ENCODE measurements at regions not wholly inside any gene's neighbourhood (a gene's known extent, or its start where the extent isn't known, plus 50 kb on each side); places are given as distances from the start of the nearest gene placed in this dataset.

- DNase-seq, result no peak
These were observed 86.0 kb upstream of the RAI14 start for GRCh38 chr5:34570143-34570542.

GRCh38 chr5:34570721-34571676 lies 85.1 kb upstream of the RAI14 start:
- no peak for DNase-seq

DNA sequence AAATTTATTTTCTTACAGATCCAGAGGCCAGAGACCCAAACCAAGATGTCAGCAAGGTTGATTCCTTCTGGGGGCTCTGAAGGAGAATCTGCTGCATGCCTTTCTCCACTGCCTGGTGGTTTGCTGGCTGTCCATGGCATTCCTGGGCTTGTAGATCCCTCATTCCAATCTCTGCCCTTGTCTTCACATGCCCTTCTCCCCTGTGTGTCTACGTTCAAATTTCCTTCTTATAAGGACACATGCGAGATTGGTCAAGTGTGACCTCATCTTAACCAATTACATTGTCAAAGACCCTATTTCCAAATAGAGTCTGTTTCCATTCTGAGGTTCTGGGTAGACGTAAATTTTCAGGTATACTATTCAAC lies 84.5 kb upstream of the RAI14 start:
- DNase-seq, result no peak

DNA sequence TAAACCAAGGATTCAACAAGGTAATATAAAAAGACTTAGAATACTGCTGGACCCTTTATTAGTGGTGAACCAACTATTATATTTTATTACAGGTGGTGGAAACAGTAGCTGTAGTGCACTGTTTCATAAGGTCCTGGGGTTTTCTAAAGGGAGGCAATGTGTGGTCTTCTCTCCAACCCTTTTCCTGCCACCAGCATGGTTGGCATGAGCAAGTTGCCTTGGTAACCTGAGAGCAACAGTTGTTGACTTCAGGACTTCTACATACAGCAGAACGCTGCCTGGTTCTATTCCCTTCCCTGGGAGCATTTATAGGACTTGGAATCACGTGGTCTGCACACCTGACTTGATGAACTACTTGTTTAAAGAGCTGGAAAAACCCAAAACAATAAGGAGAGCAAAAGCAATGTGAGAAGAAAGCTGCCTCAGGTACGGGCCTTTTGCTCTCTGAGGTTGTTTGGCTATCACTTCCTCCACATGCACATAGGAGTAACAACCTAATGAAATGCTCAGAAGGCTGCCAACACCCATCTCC lies 81.1 kb upstream of the RAI14 start:
- DNase-seq, result no peak

GRCh38 chr5:34576891-34577666 lies 79.0 kb upstream of the RAI14 start:
- DNase-seq, result no peak

- DNase-seq, result no peak
These were observed 77.2 kb upstream of the RAI14 start for GRCh38 chr5:34578962-34579361.

- DNase-seq, result no peak
These were observed 75.1 kb upstream of the RAI14 start for GRCh38 chr5:34580983-34581382.

DNA sequence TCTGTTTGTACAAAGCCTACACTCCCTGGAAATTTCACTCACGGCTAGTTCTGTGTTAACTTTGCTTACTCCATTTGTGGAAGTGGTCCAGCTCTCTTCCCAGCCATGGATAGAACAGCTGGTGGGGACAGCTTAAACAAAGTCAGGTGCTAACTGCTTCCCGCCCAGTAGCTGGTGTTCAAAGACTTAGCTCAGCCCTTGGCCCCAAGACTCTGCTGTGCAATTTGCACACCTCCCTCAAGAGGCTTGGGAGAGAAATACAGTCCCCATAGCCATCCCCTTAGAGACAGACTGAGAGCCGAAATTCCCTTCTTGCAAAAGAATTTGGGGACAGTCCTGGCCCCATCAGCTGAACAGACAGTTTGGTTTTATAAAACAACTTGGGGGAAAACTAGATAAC lies 73.8 kb upstream of the RAI14 start:
- no peak for DNase-seq

- DNase-seq, result no peak
These were observed 73.0 kb upstream of the RAI14 start for GRCh38 chr5:34583167-34583566.

DNA sequence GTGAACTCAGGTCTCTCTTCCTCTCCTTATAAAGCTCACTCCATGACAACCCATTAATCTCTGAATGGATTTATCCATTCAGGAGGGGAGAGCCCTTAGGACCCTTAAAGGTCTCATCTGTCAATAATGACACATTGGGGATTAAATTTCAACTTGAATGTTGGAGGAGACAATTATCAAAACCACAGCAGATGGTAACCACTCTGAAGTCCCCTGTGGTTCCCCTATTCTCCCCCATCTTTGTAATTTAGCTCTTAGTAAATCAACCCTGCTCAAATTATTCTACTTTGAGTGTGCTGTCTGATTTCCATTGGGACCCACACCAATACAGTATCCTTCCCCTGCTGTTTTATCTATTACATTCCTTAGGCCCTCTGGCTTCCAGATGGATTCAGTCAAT lies 72.0 kb upstream of the RAI14 start:
- DNase-seq, result no peak

DNA sequence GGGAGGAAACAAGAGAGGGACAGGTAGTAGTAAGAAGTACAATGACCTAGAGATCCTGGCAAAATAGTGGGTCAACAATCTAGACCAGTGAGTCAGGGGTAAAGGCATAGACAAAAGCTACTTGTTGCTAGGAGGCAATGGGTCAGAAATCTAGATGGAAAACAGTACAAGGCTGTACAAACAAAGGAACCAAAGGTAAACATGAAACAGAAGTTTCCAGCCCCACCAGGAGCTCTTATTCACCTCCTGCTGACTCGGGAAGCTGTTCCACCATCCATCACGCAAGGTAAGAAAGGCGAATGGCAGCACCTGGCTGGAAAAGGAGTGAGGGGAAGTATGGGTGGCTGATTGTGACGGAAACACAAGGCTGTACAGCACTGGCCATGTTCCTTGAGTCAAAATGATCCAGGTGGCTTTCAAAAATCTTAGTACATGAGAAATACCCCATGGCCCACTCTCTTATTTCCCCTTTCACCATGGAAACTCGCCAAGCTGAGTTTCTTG lies 70.5 kb upstream of the RAI14 start:
- no peak for DNase-seq

- no peak for DNase-seq
These were observed 69.8 kb upstream of the RAI14 start for GRCh38 chr5:34586117-34586885.

DNA sequence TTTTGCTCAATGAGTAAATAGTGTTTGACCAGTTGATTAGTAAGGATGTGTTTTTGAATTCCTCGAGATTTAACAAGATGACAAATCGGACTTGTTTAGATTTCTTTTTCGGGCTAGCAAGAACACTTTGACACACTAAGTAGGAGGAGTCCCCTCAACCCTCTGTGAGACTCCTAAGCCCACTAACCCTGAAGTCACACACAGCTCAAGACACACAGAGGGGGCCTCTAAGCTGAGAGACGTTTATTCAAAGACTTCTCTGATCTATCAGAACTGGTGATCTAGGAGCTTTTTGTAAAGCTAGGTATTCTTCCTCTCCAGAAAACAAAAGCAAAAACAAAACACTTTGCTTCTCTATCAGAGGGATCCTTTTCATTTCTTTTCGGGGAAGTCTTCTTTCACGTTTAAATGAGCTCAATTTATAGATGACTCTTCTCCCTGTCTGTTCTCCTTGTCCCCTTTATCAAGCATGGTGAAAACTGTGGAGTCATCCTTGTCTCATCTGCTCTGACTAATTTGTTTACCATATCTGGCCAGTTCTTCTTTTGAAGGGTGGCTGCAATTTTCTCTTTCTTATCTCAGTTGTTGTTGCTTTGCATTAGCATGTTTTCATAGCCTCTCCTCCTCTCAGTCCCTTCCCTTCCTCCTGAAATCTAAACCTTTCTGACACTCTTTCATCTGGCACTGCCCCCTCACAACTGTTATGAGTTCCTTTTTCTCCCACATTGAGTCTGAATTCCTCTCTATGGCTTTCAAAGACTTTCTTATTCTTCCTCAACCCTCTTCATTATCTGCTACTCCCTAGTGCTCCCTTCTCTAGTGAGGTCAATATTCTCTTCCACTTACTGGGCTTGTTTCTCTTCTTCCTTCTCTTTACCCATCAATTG lies 68.5 kb upstream of the RAI14 start:
- DNase-seq, result no peak

GRCh38 chr5:34589832-34590231 lies 66.3 kb upstream of the RAI14 start:
- no peak for DNase-seq

DNA sequence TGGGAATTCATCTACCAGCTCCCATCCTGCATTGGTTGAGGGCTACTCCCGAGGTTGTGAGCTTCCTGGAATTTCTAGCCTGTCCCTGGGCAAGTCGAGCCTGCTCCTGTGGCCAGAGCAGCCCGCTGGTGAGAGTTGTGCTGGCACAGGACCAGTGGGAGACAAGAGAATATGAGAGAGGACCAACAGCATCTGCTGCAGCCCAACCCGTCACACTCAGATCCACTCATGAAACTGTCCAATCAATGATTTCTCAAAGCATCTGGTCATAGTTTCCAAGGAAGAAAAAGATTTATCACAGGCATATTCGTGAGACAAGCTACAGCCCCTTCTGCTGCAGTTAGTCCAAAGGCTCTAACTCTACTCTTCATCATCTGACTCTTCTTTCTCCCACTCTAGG lies 64.4 kb upstream of the RAI14 start:
- no peak for DNase-seq

DNA sequence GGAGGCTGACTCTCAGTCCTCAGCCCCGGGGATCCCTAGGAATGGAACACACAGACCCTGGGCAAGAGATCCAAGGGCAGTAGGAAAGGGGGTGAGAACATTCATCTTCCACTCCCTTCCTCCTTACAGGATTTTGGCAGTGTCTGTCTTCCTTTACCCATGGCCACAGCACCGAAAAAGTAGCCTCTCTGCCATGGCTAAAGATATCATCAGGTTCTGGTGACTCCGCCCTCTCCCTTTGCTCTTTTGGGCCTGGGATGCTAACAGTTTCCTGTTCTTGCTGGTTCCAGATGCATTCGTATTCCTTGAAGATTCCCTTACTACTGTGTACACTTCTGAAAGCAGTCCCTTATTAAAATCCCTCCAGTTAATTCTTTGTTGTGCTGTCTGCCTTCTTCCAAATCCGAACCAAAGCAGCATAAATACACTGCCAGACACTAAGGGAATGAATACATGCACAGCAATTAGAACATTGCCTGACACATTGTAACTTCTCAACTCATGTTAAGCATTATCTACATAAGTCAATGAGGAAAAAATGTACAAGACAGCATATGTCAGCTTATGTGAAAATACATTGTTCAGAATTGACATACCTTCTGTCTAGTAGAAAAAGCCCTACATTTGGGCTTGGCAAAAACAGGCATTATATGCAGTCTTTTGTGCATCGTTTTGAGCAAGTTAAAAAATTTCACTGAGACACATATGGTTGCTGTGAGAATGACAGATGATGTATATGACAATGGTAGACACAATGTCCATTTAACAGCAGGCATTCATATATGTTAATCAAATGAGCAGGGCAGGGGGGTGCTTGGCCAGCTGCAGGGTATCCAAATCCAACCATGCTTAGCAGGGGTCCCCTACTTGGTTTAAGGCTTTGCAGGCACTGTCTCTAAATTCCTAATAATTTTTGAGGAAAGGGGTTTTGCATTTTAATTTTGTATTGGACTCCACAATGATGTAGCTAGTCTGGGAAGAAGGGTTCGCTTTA lies 58.8 kb upstream of the RAI14 start:
- no peak for DNase-seq

DNA sequence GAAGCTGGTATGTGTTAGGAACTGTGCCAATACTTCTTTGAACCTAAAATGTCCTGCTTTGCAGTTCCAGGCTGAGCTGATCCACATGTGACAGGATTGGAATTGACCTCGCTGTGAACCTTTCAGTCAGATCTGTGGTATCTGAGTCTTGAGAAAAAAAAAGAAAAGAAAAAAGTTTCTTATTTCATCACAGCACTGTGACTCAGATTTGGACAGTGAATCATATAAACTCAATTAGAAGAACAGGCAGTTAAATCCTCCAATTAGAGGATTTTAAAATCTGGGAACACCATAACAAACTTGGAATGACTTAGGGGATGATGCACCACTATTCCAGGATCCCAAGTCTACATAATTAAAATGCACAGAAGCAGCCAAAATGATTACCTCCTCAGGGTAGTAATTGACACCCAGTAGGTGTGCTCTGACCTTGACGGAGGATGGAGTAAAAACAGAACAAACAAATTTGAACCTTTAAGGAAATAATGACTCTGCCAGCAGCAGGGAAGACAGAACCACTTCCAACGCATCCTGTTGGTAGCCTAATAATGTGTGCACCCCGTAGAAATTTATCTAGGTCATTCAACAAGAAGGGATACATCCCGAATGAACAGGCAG lies 57.8 kb upstream of the RAI14 start:
- no peak for DNase-seq

DNA sequence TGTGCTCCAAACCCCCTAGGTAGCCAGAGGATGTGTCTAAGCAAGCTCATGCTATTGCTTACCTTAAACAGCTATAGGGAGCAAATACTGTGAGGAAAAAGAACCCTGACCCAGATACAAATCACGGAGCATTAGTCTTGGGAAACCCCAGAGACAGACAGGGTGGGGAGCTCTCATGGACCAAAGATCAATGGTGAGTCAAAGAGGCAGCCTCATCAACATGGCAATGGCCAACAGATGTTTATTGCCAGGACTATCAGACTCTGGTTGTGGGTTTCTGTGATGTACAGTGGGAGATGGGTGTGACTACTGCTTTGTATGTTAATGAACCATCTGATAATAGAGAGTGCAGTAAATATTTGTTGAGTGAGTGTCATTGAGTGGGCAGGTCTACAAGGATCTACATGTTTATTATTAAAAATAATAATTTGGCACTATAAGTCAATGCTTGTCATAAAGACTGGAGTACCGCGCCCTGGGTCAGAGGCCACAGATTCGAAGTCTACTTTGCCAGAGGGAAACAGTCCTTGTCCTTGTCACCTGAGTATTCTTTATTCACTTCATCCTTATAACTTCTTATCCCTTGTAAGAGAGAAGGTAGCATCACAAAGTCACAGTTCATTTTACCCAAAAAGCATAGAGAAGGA lies 56.5 kb upstream of the RAI14 start:
- DNase-seq, result no peak

DNA sequence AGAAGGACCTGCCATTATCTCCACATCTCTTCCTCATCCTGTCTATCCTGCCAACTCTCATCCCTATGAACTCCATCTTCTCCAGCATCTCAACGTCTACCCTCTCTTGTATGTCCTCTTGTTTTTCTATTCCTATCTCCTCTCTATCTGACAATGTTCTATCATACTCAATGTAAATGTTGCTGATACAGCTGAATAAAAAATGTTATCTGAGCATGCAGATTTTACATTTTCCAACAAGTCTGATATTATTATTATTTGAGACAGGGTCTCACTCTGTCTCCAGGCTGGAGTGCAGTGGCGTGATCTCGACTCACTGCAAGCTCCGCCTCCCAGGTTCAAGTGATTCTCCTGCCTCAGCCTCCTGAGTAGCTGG lies 56.0 kb upstream of the RAI14 start:
- DNase-seq, result no peak

DNA sequence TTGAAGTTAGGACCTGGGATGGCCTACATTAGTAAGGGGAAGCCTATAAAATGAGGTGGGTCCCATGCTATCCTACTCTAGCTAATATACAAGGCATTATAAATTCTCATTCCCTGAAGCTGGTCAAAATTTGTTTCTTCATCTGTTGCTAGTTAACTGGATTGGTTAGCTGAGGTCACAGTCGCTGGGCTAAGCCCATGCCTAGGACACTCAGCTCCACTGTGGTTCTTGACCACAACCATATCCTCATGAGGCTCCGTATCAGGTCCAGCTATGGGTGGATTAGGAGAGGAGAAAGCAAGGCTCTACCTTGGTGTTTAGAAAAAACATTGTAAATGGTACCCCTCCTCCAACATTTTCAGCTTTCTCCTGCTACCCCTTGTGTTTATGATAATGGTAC lies 52.8 kb upstream of the RAI14 start:
- DNase-seq, result no peak

All from SIG-M5 (cell line).